HG03039 (cell line): ENCODE measurements at regions not wholly inside any gene's neighbourhood (a gene's known extent, or its start where the extent isn't known, plus 50 kb on each side); places are given as distances from the start of the nearest gene placed in this dataset.

Experiments used
- ATAC-seq: cut with Tn5 transposase; IDR thresholded peaks from one replicate; pipeline ENCODE4 v1.9.1; 2021; ENCODE audit warnings: mild to moderate bottlenecking, moderate library complexity; ENCODE audit not compliant: unreplicated experiment

GRCh38 chr15:66832664-66833063 is 130.6 kb downstream of the SMAD6 start:
- ATAC-seq: no peak

- ATAC-seq: no peak
These were observed 131.3 kb downstream of the SMAD6 start for GRCh38 chr15:66833371-66833770.

- no peak for ATAC-seq
These were observed 131.8 kb downstream of the SMAD6 start for GRCh38 chr15:66833803-66834202.

- ATAC-seq: no peak
These were observed 133.1 kb downstream of the SMAD6 start for GRCh38 chr15:66834881-66835878.

GRCh38 chr15:66836231-66837030 is 134.4 kb downstream of the SMAD6 start:
- ATAC-seq: no peak

GRCh38 chr15:66838202-66838601 is 136.2 kb downstream of the SMAD6 start:
- ATAC-seq: no peak

- no peak for ATAC-seq
These were observed 136.7 kb downstream of the SMAD6 start for GRCh38 chr15:66838671-66839239.

GRCh38 chr15:66839506-66840112 is 137.6 kb downstream of the SMAD6 start:
- ATAC-seq: no peak

- no peak for ATAC-seq
These were observed 138.8 kb downstream of the SMAD6 start for GRCh38 chr15:66840615-66841390.

- ATAC-seq: no peak
These were observed 140.1 kb downstream of the SMAD6 start for GRCh38 chr15:66841953-66842681.

GRCh38 chr15:66842710-66843441 is 140.8 kb downstream of the SMAD6 start:
- no peak for ATAC-seq

GRCh38 chr15:66843581-66843980 is 141.5 kb downstream of the SMAD6 start:
- no peak for ATAC-seq

GRCh38 chr15:66844041-66844746 is 142.2 kb downstream of the SMAD6 start:
- no peak for ATAC-seq

GRCh38 chr15:66844747-66845145 is 142.7 kb downstream of the SMAD6 start:
- ATAC-seq: no peak

GRCh38 chr15:66845266-66845785 is 143.3 kb downstream of the SMAD6 start:
- no peak for ATAC-seq

- no peak for ATAC-seq
These were observed 144.0 kb downstream of the SMAD6 start for GRCh38 chr15:66846031-66846430.

- no peak for ATAC-seq
These were observed 144.8 kb downstream of the SMAD6 start for GRCh38 chr15:66846811-66847210.

GRCh38 chr15:66847565-66847991 is 145.5 kb downstream of the SMAD6 start:
- ATAC-seq: no peak
